IMR-90 (cell line): ENCODE measurements at regions not wholly inside any gene's neighbourhood (a gene's known extent, or its start where the extent isn't known, plus 50 kb on each side); places are given as distances from the start of the nearest gene placed in this dataset.

Experiments used
- CEBPB ChIP-seq: IDR thresholded peaks from 2 replicates; pipeline ENCODE4 v1.6.1; 2012; ENCODE audit warnings: low read depth, low read length, improper control_type of control experiment
- CTCF ChIP-seq: conservative IDR thresholded peaks from 2 replicates; pipeline ENCODE4 v1.5.1; 2012; ENCODE audit warnings: mild to moderate bottlenecking, low read depth, low read length, improper control_type of control experiment
- FOS ChIP-seq: fragments of 150-350 bp; IDR thresholded peaks from 2 replicates; pipeline ENCODE4 v1.6.1; 2016; ENCODE audit warnings: low read depth, low read length
- POLR2A ChIP-seq: IDR thresholded peaks from 2 replicates; pipeline ENCODE4 v1.6.1; 2012; ENCODE audit warnings: mild to moderate bottlenecking, low read depth, low read length
- RCOR1 ChIP-seq: IDR thresholded peaks from 2 replicates; pipeline ENCODE4 v1.6.1; 2012; ENCODE audit warnings: mild to moderate bottlenecking, low read length, improper control_type of control experiment; ENCODE audit not compliant: insufficient replicate concordance
- SMC3 ChIP-seq: fragments of 150-350 bp; IDR thresholded peaks from 2 replicates; pipeline ENCODE4 v1.6.1; 2016; ENCODE audit warnings: low read depth, mild to moderate bottlenecking, antibody characterized with exemption, low read length, moderate library complexity

DNA sequence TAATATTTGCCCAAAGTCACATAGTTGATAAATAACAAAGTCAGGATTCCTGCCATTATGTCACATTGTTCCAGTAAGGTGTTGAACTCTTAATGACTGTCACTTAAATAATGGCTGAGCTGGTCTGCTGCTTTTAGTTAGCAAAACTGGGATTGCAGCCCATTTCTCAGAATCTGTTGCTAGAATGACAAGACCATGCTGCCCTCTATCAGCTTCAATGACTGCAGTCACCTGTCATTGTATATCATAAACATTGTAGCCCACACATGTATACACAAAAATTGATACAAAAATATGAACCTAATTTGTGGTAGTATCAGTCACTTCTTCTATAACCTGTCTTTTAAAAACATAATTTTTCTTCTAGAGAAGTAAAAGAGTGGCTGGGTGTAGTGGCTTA lies 121.1 kb downstream of the FAM161A start:
- TF ChIP-seq CTCF (no peak), CEBPB (no peak), POLR2A (no peak), FOS (no peak), RCOR1 (no peak), SMC3 (no peak)
